ENCODE measurements at regions not wholly inside any gene's neighbourhood (a gene's known extent, or its start where the extent isn't known, plus 50 kb on each side); places are given as distances from the start of the nearest gene placed in this dataset.

DNA sequence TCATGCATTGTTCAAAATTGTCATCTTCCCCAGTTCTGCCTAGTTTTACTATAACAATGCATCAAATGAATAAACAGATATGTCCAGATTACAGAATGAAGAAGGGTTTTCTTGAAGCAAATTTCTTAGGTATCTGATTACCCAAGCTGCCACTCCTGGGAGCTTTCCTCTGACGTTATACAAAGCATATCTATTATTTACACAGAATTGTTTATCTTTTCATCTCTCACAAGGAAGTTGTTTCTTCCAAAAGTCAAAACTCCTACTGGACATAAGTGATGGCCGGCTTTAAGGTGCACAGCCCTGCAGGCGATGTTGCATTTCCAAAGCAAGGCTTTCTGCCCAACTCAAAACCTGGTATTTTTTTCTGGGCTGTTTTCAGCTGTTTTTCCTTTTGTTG is 73.4 kb upstream of the ANKH start:
- TF ChIP-seq, protein P1, sequence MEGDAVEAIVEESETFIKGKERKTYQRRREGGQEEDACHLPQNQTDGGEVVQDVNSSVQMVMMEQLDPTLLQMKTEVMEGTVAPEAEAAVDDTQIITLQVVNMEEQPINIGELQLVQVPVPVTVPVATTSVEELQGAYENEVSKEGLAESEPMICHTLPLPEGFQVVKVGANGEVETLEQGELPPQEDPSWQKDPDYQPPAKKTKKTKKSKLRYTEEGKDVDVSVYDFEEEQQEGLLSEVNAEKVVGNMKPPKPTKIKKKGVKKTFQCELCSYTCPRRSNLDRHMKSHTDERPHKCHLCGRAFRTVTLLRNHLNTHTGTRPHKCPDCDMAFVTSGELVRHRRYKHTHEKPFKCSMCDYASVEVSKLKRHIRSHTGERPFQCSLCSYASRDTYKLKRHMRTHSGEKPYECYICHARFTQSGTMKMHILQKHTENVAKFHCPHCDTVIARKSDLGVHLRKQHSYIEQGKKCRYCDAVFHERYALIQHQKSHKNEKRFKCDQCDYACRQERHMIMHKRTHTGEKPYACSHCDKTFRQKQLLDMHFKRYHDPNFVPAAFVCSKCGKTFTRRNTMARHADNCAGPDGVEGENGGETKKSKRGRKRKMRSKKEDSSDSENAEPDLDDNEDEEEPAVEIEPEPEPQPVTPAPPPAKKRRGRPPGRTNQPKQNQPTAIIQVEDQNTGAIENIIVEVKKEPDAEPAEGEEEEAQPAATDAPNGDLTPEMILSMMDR (optimal IDR thresholded peaks at IDR 0.05 in 1 of 3, IDR thresholded peaks at IDR 0.05 in 1 of 3, conservative IDR thresholded peaks at IDR 0.05 in 1 of 3; ENCODE audit: extremely low read depth in 1 of 3, insufficient read depth in 2 of 3, low read length in 3 of 3), result no peak
- TF ChIP-seq EZH2 (IDR thresholded peaks at IDR 0.05; ENCODE audit: low read length), result no peak
